ENCODE measurements at regions not wholly inside any gene's neighbourhood (a gene's known extent, or its start where the extent isn't known, plus 50 kb on each side); places are given as distances from the start of the nearest gene placed in this dataset.

GRCh38 chr12:118746176-118746575 is 235.2 kb upstream of the SRRM4 start:
- H3K4me2 ChIP-seq (ENCODE audit: low read depth, low read length), result no peak overlapping the region
- TF ChIP-seq, protein P1, sequence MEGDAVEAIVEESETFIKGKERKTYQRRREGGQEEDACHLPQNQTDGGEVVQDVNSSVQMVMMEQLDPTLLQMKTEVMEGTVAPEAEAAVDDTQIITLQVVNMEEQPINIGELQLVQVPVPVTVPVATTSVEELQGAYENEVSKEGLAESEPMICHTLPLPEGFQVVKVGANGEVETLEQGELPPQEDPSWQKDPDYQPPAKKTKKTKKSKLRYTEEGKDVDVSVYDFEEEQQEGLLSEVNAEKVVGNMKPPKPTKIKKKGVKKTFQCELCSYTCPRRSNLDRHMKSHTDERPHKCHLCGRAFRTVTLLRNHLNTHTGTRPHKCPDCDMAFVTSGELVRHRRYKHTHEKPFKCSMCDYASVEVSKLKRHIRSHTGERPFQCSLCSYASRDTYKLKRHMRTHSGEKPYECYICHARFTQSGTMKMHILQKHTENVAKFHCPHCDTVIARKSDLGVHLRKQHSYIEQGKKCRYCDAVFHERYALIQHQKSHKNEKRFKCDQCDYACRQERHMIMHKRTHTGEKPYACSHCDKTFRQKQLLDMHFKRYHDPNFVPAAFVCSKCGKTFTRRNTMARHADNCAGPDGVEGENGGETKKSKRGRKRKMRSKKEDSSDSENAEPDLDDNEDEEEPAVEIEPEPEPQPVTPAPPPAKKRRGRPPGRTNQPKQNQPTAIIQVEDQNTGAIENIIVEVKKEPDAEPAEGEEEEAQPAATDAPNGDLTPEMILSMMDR (IDR thresholded peaks at IDR 0.05; ENCODE audit: low read length), result no peak
- TF ChIP-seq EZH2phosphoT487 (IDR thresholded peaks at IDR 0.05; ENCODE audit: low read length) (no peak), EZH2 (optimal IDR thresholded peaks at IDR 0.05; ENCODE audit: low read depth, low read length) (no peak)

DNA sequence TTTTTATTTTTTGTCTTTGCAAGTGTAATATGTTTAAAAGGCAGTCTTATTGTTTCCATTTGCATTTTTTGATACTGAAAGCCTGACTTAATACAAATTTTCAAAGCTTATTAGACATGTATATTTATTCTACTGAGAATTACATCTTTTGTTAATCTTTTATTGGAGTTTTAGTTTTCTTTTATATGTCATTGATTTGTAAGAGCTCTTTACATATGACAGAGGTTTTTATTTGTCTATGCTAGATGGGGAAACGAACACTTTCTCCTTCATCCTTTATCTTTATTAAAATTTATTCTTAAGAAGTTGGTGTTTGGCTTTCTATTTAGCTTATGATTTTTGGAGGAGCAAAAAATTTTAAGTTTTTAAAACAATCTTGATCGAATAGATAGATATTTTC is 234.4 kb upstream of the SRRM4 start:
- Histone ChIP-seq H4K20me1 (ENCODE audit: insufficient read depth, low read length) (no peaks in the 10 kb centered on the region), H3K9me3 (replicated peaks; ENCODE audit: insufficient read depth, low read length) (no peaks in the 10 kb centered on the region), H3K9me2 (replicated peaks; ENCODE audit: insufficient read depth, low read length) (no peaks in the 10 kb centered on the region), H3K79me2 (ENCODE audit: low read length) (no peaks in the 10 kb centered on the region), H3K36me3 (replicated peaks; ENCODE audit: insufficient read depth, low read length) (no peaks in the 10 kb centered on the region), H3F3A (ENCODE audit: insufficient read depth, low read length) (no peaks in the 10 kb centered on the region), H3K4me1 (ENCODE audit: low read length) (no peaks in the 10 kb centered on the region), H3K27ac (ENCODE audit: low read length) (no peak overlapping the region), H2AFZ (ENCODE audit: low read length) (no peak overlapping the region), H3K9ac (ENCODE audit: low read length) (no peak overlapping the region), H3K27me3 (replicated peaks; ENCODE audit: insufficient read depth, low read length) (no peaks in the 10 kb centered on the region), H3K4me2 (ENCODE audit: low read depth, low read length) (no peak overlapping the region), H3K4me3 (ENCODE audit: low read length) (no peak overlapping the region)
- no peak for TF ChIP-seq EZH2phosphoT487 (IDR thresholded peaks at IDR 0.05; ENCODE audit: low read length)
- TF ChIP-seq, protein P1 (IDR thresholded peaks at IDR 0.05; ENCODE audit: low read length), result no peak
- no peak for TF ChIP-seq EZH2 (optimal IDR thresholded peaks at IDR 0.05; ENCODE audit: low read depth, low read length)
- DNase-seq, result no peak

More at GRCh38 chr12:118746176-118746575, 235.2 kb upstream of the SRRM4 start:
- Histone ChIP-seq H2AFZ (ENCODE audit: low read length) (no peak overlapping the region), H3K27ac (ENCODE audit: low read length) (no peak overlapping the region), H3K4me1 (ENCODE audit: low read length) (no peaks in the 10 kb centered on the region), H3K4me3 (ENCODE audit: low read length) (no peak overlapping the region), H3K9me2 (replicated peaks; ENCODE audit: insufficient read depth, low read length) (no peaks in the 10 kb centered on the region), H3K9ac (ENCODE audit: low read length) (no peak overlapping the region), H3F3A (ENCODE audit: insufficient read depth, low read length) (no peaks in the 10 kb centered on the region), H3K79me2 (ENCODE audit: low read length) (no peaks in the 10 kb centered on the region), H3K36me3 (replicated peaks; ENCODE audit: insufficient read depth, low read length) (no peaks in the 10 kb centered on the region), H3K9me3 (replicated peaks; ENCODE audit: insufficient read depth, low read length) (no peaks in the 10 kb centered on the region), H4K20me1 (ENCODE audit: insufficient read depth, low read length) (no peaks in the 10 kb centered on the region), H3K27me3 (replicated peaks; ENCODE audit: insufficient read depth, low read length) (no peaks in the 10 kb centered on the region)
- DNase-seq, result peak; percentile 26

GRCh38 chr12:118747771-118748170 is 233.6 kb upstream of the SRRM4 start:
- Histone ChIP-seq H3K36me3 (replicated peaks; ENCODE audit: insufficient read depth, low read length) (no peaks in the 10 kb centered on the region), H3K4me2 (ENCODE audit: low read depth, low read length) (no peak overlapping the region), H3K9me3 (replicated peaks; ENCODE audit: insufficient read depth, low read length) (no peaks in the 10 kb centered on the region), H3K27me3 (replicated peaks; ENCODE audit: insufficient read depth, low read length) (no peaks in the 10 kb centered on the region), H2AFZ (ENCODE audit: low read length) (no peak overlapping the region), H4K20me1 (ENCODE audit: insufficient read depth, low read length) (no peaks in the 10 kb centered on the region), H3K79me2 (ENCODE audit: low read length) (no peaks in the 10 kb centered on the region), H3K9me2 (replicated peaks; ENCODE audit: insufficient read depth, low read length) (no peaks in the 10 kb centered on the region), H3F3A (ENCODE audit: insufficient read depth, low read length) (no peaks in the 10 kb centered on the region), H3K27ac (ENCODE audit: low read length) (no peak overlapping the region), H3K4me1 (ENCODE audit: low read length) (no peaks in the 10 kb centered on the region), H3K4me3 (ENCODE audit: low read length) (no peak overlapping the region), H3K9ac (ENCODE audit: low read length) (no peak overlapping the region)
- DNase-seq, result no peak
- TF ChIP-seq EZH2 (optimal IDR thresholded peaks at IDR 0.05; ENCODE audit: low read depth, low read length), result no peak

DNA sequence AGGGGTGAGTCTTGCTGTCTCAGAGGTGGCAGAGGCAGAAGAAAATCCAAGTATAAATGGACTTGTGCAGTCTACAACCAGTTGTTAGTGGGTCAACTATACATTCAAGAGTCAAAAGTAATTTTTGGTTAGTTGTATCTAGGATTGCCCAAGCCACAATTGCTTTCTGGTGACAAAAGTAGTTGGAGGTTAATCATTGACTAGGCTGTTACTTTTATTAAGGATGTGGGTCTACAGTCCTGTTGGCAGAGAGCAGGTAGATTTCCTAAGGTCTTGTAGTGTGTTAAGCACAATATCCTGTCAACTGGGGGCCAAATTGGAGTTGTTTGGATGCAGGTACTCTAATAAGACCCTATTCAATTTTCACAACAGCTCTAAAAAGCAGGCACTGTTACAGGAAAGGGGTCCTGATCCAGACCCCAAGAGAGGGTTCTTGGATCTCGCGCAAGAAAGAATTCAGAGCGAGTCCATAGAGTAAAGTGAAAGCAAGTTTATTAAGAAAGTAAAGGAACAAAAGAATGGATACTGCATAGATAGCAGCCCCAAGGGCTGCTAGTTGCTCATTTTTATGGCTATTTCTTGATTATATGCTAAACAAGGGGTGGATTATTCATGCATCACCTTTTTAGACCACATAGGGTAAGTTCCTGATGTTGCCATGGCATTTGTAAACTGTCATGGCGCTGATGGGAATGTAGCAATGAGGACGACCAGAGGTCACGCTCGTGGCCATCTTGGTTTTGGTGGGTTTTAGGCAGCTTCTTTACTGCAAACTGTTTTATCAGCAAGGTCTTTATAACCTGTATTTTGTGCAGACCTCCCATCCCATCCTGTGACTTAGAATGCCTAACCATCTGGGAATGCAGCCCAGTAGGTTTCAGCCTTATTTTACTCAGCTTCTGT is 232.6 kb upstream of the SRRM4 start:
- H2AFZ ChIP-seq (ENCODE audit: low read length), result no peak overlapping the region

More for the DNA sequence above, 232.6 kb upstream of the SRRM4 start:
- no peaks in the 10 kb centered on the region for H3K9me2 ChIP-seq (replicated peaks; ENCODE audit: insufficient read depth, low read length)
- H3K9me3 ChIP-seq (replicated peaks; ENCODE audit: insufficient read depth, low read length), result no peaks in the 10 kb centered on the region
- no peak overlapping the region for H3K9ac ChIP-seq (ENCODE audit: low read length)
- no peaks in the 10 kb centered on the region for H3K36me3 ChIP-seq (replicated peaks; ENCODE audit: insufficient read depth, low read length)
- TF ChIP-seq, protein P1 (IDR thresholded peaks at IDR 0.05; ENCODE audit: low read length), result no peak
- TF ChIP-seq EZH2 (optimal IDR thresholded peaks at IDR 0.05; ENCODE audit: low read depth, low read length) (no peak), EZH2phosphoT487 (IDR thresholded peaks at IDR 0.05; ENCODE audit: low read length) (no peak)
- H3K79me2 ChIP-seq (ENCODE audit: low read length), result no peaks in the 10 kb centered on the region
- H3K27ac ChIP-seq (ENCODE audit: low read length), result no peak overlapping the region
- H3K27me3 ChIP-seq (replicated peaks; ENCODE audit: insufficient read depth, low read length), result no peaks in the 10 kb centered on the region
- no peaks in the 10 kb centered on the region for H4K20me1 ChIP-seq (ENCODE audit: insufficient read depth, low read length)
- H3K4me1 ChIP-seq (ENCODE audit: low read length), result no peaks in the 10 kb centered on the region
- H3K4me3 ChIP-seq (ENCODE audit: low read length), result no peak overlapping the region
- H3F3A ChIP-seq (ENCODE audit: insufficient read depth, low read length), result no peaks in the 10 kb centered on the region
- no peak for DNase-seq
- H3K4me2 ChIP-seq (ENCODE audit: low read depth, low read length), result no peak overlapping the region
